Hypothalamus (tissue), 51 donors: ENCODE measurements at regions not wholly inside any gene's neighbourhood (a gene's known extent, or its start where the extent isn't known, plus 50 kb on each side); places are given as distances from the start of the nearest gene placed in this dataset.
A peak's percentile ranks its signal among the peaks of the same experiment; 100 is the strongest.

Experiments used
- DNase-seq, 51 donors: peaks; one replicate each; lab custom pipeline; 2025; lab: John Stamatoyannopoulos, UW

GRCh38 chr14:65926935-65927700, 514.6 kb downstream of the FUT8 start:
- DNase-seq, result no peak

- DNase-seq, result no peak
These were observed 515.4 kb downstream of the FUT8 start for GRCh38 chr14:65927931-65928356.

- DNase-seq, result no peak
These were observed 516.5 kb downstream of the FUT8 start for GRCh38 chr14:65928995-65929394.

GRCh38 chr14:65933400-65934069, 521.0 kb downstream of the FUT8 start:
- DNase-seq, result no peak

GRCh38 chr14:65934070-65934435, 521.5 kb downstream of the FUT8 start:
- DNase-seq, result no peak

- no peak for DNase-seq
These were observed 523.9 kb downstream of the FUT8 start for GRCh38 chr14:65936342-65936975.

- DNase-seq, result no peak
These were observed 524.8 kb downstream of the FUT8 start for GRCh38 chr14:65937079-65937959.

- no peak for DNase-seq
These were observed 525.4 kb downstream of the FUT8 start for GRCh38 chr14:65937960-65938316.

- DNase-seq, result no peak
These were observed 526.2 kb downstream of the FUT8 start for GRCh38 chr14:65938738-65939137.

- no peak for DNase-seq
These were observed 526.7 kb downstream of the FUT8 start for GRCh38 chr14:65939184-65939583.

GRCh38 chr14:65940056-65940735, 527.7 kb downstream of the FUT8 start:
- DNase-seq, result no peak

- no peak for DNase-seq
These were observed 528.6 kb downstream of the FUT8 start for GRCh38 chr14:65941091-65941490.

GRCh38 chr14:65943150-65943549, 530.6 kb downstream of the FUT8 start:
- DNase-seq, result no peak

- DNase-seq, result no peak
These were observed 531.4 kb downstream of the FUT8 start for GRCh38 chr14:65943916-65944410.

- no peak for DNase-seq
These were observed 532.8 kb downstream of the FUT8 start for GRCh38 chr14:65945327-65945726.

GRCh38 chr14:65946494-65946893, 534.0 kb downstream of the FUT8 start:
- no peak for DNase-seq

- no peak for DNase-seq
These were observed 535.8 kb downstream of the FUT8 start for GRCh38 chr14:65948302-65948701.

GRCh38 chr14:65949711-65950516, 536.3 kb upstream of the CCDC196 start:
- DNase-seq, result peak in 3 of 51 donors; percentile 2 to 4 (median 2)

GRCh38 chr14:65954942-65955341, 531.2 kb upstream of the CCDC196 start:
- no peak for DNase-seq
